ENCODE measurements at regions not wholly inside any gene's neighbourhood (a gene's known extent, or its start where the extent isn't known, plus 50 kb on each side); places are given as distances from the start of the nearest gene placed in this dataset.
A peak's percentile ranks its signal among the peaks of the same experiment; 100 is the strongest.
"Not testable (repeated sequence)": the region's sequence is repeated elsewhere in the genome, so short reads cannot be mapped to it uniquely, and the experiment has no call there.

DNA sequence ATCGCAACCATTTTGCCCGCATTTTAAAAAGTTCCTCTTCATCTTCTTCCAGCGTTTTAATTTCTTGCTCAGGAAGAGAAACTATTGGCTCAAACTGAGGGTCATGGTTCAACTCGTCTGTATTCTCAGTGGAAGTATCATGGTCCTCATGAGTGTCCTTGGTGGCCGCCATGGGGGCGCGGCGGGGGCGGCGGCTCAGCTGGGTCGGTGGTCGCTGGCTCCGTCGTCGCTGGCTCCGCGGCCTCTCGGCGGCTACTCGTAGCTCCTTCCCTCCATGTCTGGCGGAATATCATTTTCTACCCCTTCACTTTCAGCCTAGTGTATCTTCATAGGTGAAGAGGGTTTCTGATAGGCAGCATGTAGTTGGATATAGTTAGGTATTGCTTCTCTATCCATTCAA is 492.0 kb upstream of the MAGEB18 start:
- DNase-seq = no peak

GRCh38 chrX:25648790-25649189 is 489.4 kb upstream of the MAGEB18 start:
- DNase-seq = no peak

DNA sequence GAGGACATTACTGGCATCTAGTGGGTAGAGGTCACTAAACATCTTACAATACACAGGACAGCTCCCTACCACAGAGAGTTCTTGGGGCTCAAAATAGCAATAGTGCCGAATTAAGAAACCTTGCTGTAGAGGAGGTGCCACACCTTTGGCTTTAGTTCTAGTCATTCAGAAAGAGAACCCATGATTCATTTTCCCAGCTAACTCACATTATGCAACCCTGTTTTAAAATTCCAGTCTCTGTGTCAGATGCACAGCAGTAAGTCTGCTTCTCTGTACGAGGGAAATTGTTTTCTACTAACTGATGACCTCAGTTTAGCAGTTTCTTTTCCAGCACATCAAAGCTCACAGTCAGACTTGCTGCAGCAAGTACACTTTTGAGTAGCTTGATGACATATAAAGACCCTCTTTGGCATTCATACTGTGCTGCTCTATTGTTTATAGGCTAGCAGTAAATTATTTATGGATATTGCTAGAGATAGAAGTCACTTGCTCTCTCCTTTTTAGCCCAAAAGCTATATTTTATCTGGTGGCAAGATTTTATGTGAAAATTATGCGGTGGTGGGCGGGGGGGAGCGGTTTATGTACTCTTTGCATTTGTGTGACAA is 487.8 kb upstream of the MAGEB18 start:
- no peak for DNase-seq

DNA sequence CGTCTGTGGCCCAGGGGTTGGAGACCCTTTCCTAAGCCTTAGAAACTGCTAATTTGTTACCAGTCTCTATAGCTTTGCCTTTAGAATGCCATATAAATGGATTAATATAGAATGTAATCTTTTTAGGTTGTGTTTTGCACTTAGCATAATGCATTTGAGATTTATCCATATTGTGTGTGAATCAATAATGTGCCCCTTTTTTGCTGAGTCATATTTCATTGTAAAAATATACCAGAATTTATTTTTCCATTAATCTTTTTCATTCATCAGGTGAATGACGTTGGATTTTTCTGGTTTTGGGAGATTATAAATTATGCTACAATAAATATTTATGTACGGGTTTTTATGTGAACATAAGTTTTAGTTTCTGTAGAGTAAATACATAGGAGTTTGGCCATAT is 478.8 kb upstream of the MAGEB18 start:
- no peak for DNase-seq

GRCh38 chrX:25663701-25664100 is 474.4 kb upstream of the MAGEB18 start:
- DNase-seq = no peak

GRCh38 chrX:25665431-25665830 is 472.7 kb upstream of the MAGEB18 start:
- no peak for DNase-seq

DNA sequence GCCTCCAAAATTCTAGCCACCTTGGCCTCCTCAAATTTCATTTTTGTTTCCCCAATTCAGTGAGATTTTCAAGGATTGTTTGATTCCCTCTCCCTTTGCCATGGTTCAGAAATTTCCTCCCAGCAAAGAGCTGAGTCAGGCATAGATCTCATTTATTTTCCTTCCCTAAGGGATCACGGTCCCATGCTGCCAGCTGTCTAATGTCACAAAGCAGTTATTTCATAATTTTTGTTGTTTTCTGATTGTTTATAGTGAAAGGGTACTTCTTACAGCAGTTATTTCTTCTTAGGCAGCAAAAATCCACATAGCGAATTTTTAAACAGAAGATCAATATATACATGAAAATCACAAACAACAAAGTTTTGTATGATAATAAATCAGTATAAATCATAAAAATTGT is 470.5 kb upstream of the MAGEB18 start:
- no peak for DNase-seq

DNA sequence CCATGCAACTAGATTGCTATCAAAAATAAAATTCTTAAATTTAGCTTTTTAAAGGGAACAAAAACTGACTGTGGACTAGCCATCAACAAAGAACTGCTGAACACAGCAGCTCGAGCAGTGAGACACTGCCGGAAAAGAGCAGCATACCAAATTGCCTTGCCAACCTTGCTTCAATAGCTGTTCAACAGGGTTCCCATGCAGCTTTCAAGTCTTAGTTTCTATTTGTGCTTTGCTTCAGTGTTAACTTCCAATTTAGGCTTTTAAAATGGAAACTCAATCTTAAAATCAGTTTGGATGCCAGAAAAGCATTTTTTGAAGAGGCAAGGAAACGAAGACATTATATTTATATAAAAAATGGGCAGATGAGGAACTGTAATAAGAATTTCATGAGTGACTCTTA is 463.4 kb upstream of the MAGEB18 start:
- DNase-seq = no peak

- DNase-seq = no peak
Measured at GRCh38 chrX:25701876-25702275, 436.3 kb upstream of the MAGEB18 start.

DNA sequence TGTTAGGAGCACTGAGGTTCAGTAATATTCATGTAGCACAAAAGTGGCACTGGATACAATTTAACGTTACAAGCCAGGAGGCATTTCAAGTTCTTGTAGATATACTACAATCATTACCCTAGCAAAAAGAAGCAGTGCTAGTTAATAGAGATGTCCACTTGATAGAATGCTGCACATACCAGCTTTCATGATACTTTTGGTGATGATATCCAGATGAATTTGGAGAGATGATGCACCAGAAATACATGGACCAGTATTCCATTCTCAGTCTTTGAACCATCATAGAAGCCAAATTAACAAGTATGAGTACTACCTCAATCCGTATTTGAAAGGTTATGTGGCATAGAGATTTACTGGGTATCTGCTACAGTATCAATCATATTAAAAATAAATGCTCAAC is 421.0 kb upstream of the MAGEB18 start:
- DNase-seq = no peak

DNA sequence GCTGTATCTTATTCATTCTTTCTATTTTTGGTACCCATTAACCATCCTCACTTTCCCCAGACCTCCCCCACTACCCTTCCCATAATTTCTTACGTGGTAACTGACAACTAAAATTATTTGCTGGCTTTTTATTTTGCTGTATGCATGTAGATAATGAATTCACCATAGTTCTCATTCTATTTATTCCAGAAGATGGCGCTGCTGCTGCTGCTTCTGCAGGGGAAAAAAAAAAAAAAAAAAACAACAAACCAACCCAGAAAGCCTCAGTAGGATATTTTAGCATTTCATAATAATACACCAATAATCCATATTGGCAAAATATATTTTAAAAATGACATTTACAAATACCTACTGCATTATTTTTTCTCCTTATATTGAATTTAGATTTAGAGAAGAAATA is 416.6 kb upstream of the MAGEB18 start:
- peak; percentile 30 for DNase-seq

DNA sequence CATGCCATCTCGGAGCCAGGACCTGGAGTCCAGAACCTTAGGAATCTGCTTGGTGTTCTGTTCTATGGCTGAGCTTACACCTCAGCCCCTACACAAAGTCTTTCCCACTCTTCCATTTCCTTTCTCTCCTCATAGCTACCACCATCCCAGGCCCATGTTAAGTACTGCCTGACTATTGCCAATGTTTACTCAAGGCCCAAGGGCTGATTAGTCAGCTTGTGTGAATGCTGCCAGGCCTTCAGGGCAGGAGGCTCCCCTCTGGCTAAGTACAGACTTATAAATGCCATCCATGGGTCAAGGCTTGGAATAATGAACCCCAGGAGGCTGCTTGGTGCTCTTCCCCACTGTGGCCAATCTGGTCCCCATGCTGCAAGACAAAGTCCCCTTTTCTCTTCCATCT is 411.6 kb upstream of the MAGEB18 start:
- DNase-seq = peak; percentile 43

DNA sequence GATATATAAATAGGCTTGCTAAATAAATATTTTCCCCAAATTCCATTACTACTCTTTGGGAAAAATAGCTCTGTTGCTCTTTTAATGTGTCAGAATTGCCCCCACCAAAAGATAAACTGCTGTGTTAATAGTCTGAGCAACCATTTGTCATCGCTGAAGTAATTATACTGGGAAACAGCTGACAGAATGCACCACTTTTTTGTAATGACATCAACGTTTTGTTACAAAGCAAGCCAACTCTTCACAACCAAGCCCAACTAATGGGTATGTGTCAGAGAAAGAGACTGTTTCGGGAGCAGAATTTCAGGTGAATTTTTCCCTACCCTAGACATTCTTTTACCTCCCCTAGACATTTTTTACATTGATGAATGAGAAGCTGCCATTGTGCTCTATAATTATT is 405.0 kb upstream of the MAGEB18 start:
- DNase-seq = no peak

- DNase-seq = no peak
Measured at GRCh38 chrX:25737540-25737939, 400.6 kb upstream of the MAGEB18 start.

DNA sequence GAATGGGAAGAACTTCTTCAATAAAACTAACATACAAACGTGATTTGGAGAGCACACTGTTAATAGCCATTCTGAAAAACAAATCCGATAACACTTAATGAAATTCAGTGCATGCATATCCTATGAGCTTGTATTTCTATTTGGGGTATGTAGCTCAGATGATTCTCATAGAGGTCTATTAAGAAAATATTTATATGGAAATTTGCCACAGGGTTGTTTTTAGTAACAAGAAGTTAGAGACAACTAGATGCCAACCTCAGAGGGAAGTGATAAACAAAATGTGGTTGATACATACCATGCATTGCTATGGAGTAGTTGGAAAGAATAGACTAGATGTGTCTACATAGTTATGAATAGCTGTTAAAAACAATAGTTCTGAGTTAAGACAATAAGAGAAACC is 395.8 kb upstream of the MAGEB18 start:
- no peak for DNase-seq

- no peak for DNase-seq
Measured at GRCh38 chrX:25754399-25754798, 383.7 kb upstream of the MAGEB18 start.

GRCh38 chrX:25755194-25755593 is 382.9 kb upstream of the MAGEB18 start:
- DNase-seq = no peak

GRCh38 chrX:25762656-25763055 is 375.5 kb upstream of the MAGEB18 start:
- DNase-seq = no peak

DNA sequence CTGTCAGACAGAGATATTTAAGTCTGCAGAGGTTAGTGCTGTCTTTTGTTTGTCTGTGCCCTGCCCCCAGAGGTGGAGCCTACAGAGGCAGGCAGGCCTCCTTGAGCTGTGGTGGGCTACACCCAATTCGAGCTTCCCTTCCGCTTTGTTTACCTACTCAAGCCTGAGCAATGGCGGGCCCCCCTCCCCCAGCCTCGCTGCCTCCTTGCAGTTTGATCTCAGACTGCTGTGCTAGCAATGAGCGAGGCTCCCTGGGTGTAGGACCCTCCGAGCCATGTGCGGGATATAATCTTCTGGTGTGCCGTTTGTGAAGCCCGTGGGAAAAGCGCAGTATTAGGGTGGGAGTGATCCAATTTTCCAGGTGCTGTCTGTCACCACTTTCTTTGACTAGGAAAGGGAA is 366.3 kb upstream of the MAGEB18 start:
- DNase-seq = not testable (repeated sequence)

GRCh38 chrX:25797796-25798195 is 340.3 kb upstream of the MAGEB18 start:
- not testable (repeated sequence) for DNase-seq

DNA sequence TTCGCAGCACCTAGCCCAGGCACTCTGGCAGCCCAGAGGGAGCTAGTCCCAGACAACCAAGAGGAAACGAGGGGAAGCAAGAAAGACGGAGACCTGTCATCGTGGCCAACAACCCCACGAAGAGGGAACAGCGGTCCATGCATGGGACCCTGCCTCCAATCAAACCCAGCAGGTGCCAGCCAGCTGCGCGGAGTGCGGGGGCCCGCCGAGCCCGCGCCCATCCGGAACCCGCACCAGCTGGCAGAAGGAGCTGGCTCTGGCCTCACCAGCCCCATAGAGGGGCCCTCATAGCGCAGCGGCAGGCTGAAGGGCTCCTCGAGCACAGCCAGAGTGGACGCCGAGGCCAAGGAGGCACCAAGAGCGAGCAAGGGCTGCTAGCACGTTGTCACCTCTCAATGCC is 332.4 kb upstream of the MAGEB18 start:
- no peak for DNase-seq

DNA sequence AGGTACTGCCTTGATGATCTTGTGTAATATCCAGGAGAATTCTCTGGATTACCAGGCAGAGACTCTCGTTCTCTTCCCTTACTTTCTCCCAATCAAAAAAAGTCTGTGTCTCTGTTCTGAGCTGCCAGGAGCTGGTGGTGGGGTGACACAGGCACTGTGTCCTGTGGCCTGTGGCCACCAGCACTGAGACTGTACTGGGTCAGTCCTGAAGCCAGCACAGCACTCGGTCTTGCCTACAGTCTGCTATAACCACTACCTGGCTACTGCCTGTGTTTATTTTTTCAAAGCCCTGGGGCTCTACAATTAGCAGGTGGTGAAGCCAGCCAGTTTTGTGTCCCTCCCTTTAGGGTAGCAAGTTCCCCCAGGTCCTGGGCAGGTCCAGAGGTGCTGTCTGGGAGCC is 331.1 kb upstream of the MAGEB18 start:
- DNase-seq = no peak

GRCh38 chrX:25810202-25810601 is 327.9 kb upstream of the MAGEB18 start:
- DNase-seq = no peak

GRCh38 chrX:25819879-25820278 is 318.3 kb upstream of the MAGEB18 start:
- no peak for DNase-seq

GRCh38 chrX:25851141-25851540 is 287.0 kb upstream of the MAGEB18 start:
- no peak for DNase-seq

- no peak for DNase-seq
Measured at GRCh38 chrX:25853002-25853479, 285.1 kb upstream of the MAGEB18 start.
